ENCODE measurements at regions not wholly inside any gene's neighbourhood (a gene's known extent, or its start where the extent isn't known, plus 50 kb on each side); places are given as distances from the start of the nearest gene placed in this dataset.

DNA sequence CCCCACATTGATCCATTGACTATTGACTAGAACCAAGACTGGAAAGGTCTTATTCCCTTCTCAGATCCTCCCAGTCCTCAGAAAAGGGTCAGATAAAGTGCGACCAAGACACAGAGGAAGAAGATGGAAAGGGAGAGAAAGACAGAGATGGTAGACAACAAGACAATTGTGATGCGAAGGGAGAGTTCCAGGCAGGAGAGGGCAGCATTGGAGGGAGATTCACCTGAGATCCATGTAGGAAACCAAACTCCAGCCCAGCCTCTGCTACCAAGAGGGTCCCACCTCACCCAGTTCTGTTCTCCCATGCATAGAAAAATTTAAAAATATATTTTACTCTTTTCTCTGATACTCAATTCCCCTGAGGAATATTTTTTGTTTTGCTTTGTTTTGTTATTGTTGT, 67.3 kb upstream of the TSHZ3 start:
- Histone ChIP-seq H3K4me3 (ENCODE audit: low read depth, low read length) (no peak overlapping the region), H3K27me3 (ENCODE audit: control insufficient read depth, insufficient read depth, low read length) (no peaks in the 10 kb centered on the region), H3K9me3 (ENCODE audit: control insufficient read depth, insufficient read depth, low read length) (no peaks in the 10 kb centered on the region), H3K27ac (ENCODE audit: low read depth, low read length) (no peak overlapping the region)
- TF ChIP-seq, protein P1, sequence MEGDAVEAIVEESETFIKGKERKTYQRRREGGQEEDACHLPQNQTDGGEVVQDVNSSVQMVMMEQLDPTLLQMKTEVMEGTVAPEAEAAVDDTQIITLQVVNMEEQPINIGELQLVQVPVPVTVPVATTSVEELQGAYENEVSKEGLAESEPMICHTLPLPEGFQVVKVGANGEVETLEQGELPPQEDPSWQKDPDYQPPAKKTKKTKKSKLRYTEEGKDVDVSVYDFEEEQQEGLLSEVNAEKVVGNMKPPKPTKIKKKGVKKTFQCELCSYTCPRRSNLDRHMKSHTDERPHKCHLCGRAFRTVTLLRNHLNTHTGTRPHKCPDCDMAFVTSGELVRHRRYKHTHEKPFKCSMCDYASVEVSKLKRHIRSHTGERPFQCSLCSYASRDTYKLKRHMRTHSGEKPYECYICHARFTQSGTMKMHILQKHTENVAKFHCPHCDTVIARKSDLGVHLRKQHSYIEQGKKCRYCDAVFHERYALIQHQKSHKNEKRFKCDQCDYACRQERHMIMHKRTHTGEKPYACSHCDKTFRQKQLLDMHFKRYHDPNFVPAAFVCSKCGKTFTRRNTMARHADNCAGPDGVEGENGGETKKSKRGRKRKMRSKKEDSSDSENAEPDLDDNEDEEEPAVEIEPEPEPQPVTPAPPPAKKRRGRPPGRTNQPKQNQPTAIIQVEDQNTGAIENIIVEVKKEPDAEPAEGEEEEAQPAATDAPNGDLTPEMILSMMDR (IDR thresholded peaks at IDR 0.05; ENCODE audit: low read depth, low read length) = no peak
- CTCF ChIA-PET = no interaction called here
- no peak for DNase-seq (ENCODE audit: low read depth, low spot score)
- POLR2A ChIA-PET = no interaction called here

DNA sequence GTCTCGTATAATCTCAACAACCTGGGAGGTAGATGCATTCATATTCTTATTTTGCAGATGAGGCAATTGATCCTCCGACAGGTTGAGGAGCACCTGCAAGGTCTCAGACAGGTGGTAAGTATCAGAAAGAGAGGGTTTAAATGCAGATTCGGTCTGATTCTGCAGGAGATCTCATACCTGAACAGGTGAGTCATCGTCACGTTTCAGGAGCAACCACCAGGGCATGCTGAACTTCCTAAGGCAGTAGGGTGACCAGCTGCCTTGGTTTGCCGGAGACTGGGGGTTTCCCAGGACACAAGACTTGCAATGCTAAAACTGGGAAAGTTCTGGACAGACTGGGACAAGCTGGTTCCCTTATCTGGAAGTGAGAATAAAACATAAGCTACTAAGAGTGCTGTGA, 68.8 kb upstream of the TSHZ3 start:
- Histone ChIP-seq H3K27ac (ENCODE audit: low read depth, low read length) (no peak overlapping the region), H3K27me3 (ENCODE audit: control insufficient read depth, insufficient read depth, low read length) (no peaks in the 10 kb centered on the region), H3K9me3 (ENCODE audit: control insufficient read depth, insufficient read depth, low read length) (peaks cover 2% of the 10 kb centered on the region; the same call in 1 of the 2 replicates), H3K4me3 (ENCODE audit: low read depth, low read length) (no peak overlapping the region)
- ChIA-PET CTCF (no interaction called here), POLR2A (no interaction called here)
- TF ChIP-seq, protein P1 (IDR thresholded peaks at IDR 0.05; ENCODE audit: low read depth, low read length) = no peak
- DNase-seq (ENCODE audit: low read depth, low spot score) = no peak

DNA sequence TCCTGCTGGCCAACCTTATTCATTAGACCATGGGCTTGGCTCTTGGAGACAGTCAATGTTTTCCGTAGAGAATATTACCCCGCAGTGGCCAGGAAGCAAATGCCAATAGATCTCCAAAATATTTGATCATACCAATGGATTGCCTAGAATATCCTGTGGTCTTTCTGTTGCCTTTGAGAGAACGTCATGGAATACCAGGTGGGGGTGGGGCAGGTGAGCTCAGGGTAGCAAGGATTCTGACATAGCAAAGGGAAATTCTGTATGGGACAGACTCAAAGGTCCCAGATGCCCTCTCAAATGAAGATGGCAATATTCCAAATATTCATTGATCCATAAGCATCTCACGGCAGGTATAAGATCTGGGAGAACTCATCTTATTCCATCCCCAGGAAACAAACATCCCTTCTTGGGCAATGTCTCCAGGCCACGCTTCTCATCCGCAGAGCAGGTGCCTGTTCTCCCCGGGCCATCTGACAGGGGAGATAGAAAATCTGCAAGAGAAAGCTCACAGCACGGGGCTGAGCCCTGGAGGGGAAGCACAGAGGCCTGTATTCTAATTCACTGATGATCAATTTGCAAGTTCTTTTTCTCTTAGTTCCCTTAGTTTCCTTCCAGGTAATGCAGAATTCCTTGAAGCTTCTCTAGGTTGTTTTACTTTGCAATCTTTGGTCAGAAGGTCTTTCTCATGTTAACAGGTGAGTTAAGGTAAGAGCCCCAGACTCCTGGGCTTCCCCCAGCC, 69.6 kb upstream of the TSHZ3 start:
- DNase-seq (ENCODE audit: low read depth, low spot score) = no peak
- no peaks in the 10 kb centered on the region for H3K27me3 ChIP-seq (ENCODE audit: control insufficient read depth, insufficient read depth, low read length)
- CTCF ChIA-PET = no interaction called here
- no peak overlapping the region for H3K4me3 ChIP-seq (ENCODE audit: low read depth, low read length)
- peaks cover 2% of the 10 kb centered on the region; the same call in 1 of the 2 replicates for H3K9me3 ChIP-seq (ENCODE audit: control insufficient read depth, insufficient read depth, low read length)
- POLR2A ChIA-PET = no interaction called here
- no peak overlapping the region for H3K27ac ChIP-seq (ENCODE audit: low read depth, low read length)
- TF ChIP-seq, protein P1 (IDR thresholded peaks at IDR 0.05; ENCODE audit: low read depth, low read length) = no peak

DNA sequence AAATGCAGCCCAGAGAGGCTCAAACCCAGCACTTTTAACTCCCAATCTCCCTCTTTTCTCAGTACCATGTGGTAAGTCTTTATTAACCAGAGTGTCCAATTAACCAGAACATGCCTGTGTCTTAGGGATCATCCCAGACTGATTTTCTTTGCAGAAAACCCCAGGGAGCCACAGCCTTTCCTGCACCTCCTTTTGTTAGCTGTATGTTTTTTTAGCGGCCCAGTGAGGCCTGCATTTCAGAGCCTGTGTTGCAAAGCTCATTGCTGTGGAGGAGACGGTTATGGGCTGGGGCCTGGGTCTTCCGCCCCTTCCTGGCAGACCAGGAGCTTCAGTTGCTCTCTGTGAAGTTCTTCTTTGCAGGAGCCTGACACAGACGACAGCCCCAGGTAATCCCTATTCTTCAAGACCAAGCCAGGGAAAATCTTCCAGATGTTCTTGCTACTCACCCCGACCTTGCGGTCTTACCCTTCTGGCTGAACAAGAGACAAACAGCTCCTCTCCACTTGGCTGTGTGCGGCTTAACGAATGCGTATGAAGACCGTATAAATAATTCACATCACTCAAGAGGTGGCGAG, 70.7 kb upstream of the TSHZ3 start:
- DNase-seq (ENCODE audit: low read depth, low spot score) = no peak
- H3K27ac ChIP-seq (ENCODE audit: low read depth, low read length) = no peak overlapping the region
- H3K9me3 ChIP-seq (ENCODE audit: control insufficient read depth, insufficient read depth, low read length) = peaks cover 2% of the 10 kb centered on the region; the same call in 1 of the 2 replicates
- no peaks in the 10 kb centered on the region for H3K27me3 ChIP-seq (ENCODE audit: control insufficient read depth, insufficient read depth, low read length)
- POLR2A ChIA-PET = interaction anchor here (0.6 kb wide), 1 partner anchor 978 kb away, joined by 3 read pairs; no protein-coding TSS in a partner anchor
- TF ChIP-seq, protein P1 (IDR thresholded peaks at IDR 0.05; ENCODE audit: low read depth, low read length) = no peak
- CTCF ChIA-PET = no interaction called here
- no peak overlapping the region for H3K4me3 ChIP-seq (ENCODE audit: low read depth, low read length)

DNA sequence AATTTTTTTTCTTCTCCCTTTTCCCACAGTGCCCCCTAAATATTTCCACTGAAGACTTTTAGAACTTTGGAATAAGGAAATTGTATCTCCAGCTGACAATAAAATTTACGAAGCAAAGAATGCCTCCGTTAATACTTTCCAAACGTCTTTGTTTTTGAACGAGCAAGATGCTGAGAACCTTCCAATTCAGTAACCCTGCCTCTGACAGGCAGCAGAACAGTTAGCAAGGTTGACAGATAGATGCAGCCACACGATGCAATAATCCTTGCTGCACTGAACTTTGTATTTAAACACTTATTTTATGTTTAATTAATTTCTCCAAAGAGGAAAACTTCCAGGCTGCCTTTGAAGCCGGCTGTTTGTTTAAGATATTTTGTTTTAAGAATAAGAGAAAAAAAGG, 71.8 kb upstream of the TSHZ3 start:
- Histone ChIP-seq H3K27me3 (ENCODE audit: control insufficient read depth, insufficient read depth, low read length) (no peaks in the 10 kb centered on the region), H3K9me3 (ENCODE audit: control insufficient read depth, insufficient read depth, low read length) (peaks cover 2% of the 10 kb centered on the region; the same call in 1 of the 2 replicates), H3K27ac (ENCODE audit: low read depth, low read length) (no peak overlapping the region), H3K4me3 (ENCODE audit: low read depth, low read length) (no peak overlapping the region)
- TF ChIP-seq, protein P1 (IDR thresholded peaks at IDR 0.05; ENCODE audit: low read depth, low read length) = no peak
- ChIA-PET CTCF (no interaction called here), POLR2A (no interaction called here)
- no peak for DNase-seq (ENCODE audit: low read depth, low spot score)

Measured in AG04450 (cell line).